Spleen (tissue), 11 donors: ENCODE measurements at regions not wholly inside any gene's neighbourhood (a gene's known extent, or its start where the extent isn't known, plus 50 kb on each side); places are given as distances from the start of the nearest gene placed in this dataset.

Experiments
- DNase-seq: peaks from one replicate; pipeline ENCODE4 v3.0.0-alpha.2; 2020
- H3K27ac ChIP-seq, 8 donors: fragments of 200-600 bp; sonication (generic) in 7 of 8; 1 replicate in 4 of 8; 2 replicates in 4 of 8; pipeline versions ENCODE4 v1.5.0 to v1.8.0; 2016 to 2021; ENCODE audit warnings: inconsistent platforms in 4 of 8, mild to moderate bottlenecking in 4 of 8, moderate library complexity in 1 of 8
- H3K27me3 ChIP-seq, 7 donors: fragments of 200-600 bp; sonication (generic) in 6 of 7; replicated peaks in 1 of 7; 1 replicate in 4 of 7; 2 replicates in 3 of 7; pipeline versions ENCODE4 v1.5.0 to v1.8.0; 2016 to 2021; ENCODE audit warnings: inconsistent platforms in 3 of 7, mild to moderate bottlenecking in 1 of 7
- H3K36me3 ChIP-seq, 6 donors: fragments of 200-600 bp; sonication (generic) in 5 of 6; 1 replicate in 4 of 6; 2 replicates in 2 of 6; pipeline versions ENCODE4 v1.5.0 to v1.8.0; 2016 to 2021; ENCODE audit warnings: inconsistent platforms in 2 of 6
- H3K4me1 ChIP-seq, 6 donors: fragments of 200-600 bp; sonication (generic) in 5 of 6; 1 replicate in 3 of 6; 2 replicates in 3 of 6; pipeline versions ENCODE4 v1.5.0 to v1.8.0; 2016 to 2021; ENCODE audit warnings: inconsistent platforms in 3 of 6
- H3K4me3 ChIP-seq, 8 donors: fragments of 200-600 bp; sonication (generic) in 7 of 8; 1 replicate in 4 of 8; 2 replicates in 4 of 8; pipeline versions ENCODE4 v1.5.0 to v1.8.0; 2016 to 2021; ENCODE audit warnings: inconsistent platforms in 4 of 8, mild to moderate bottlenecking in 4 of 8, moderate library complexity in 2 of 8
- H3K9me3 ChIP-seq, 8 donors: fragments of 200-600 bp; sonication (generic) in 7 of 8; 1 replicate in 4 of 8; 2 replicates in 4 of 8; pipeline versions ENCODE4 v1.5.0 to v1.8.0; 2016 to 2021; ENCODE audit warnings: inconsistent platforms in 4 of 8
- CTCF ChIP-seq, 11 experiments: fragments of 200-600 bp in 7 of 11; fragments of 450-650 bp in 4 of 11; sonication (generic) in 4 of 11; IDR thresholded peaks in 8 of 11; conservative IDR thresholded peaks in 3 of 11; 1 replicate in 7 of 11; 2 replicates in 4 of 11; pipeline versions ENCODE4 v1.4.0 to v1.8.0; 2016 to 2021; ENCODE audit warnings: antibody characterized with exemption in 11 of 11, inconsistent platforms in 4 of 11, mild to moderate bottlenecking in 1 of 11
- POLR2A ChIP-seq, 3 donors: fragments of 450-650 bp; IDR thresholded peaks; one replicate each; pipeline ENCODE4 v1.5.1; 2017; ENCODE audit warnings: antibody characterized with exemption in 3 of 3, mild to moderate bottlenecking in 1 of 3
- POLR2AphosphoS5 ChIP-seq, 3 donors: sonication (generic); formaldehyde crosslinking; IDR thresholded peaks; one replicate each; pipeline ENCODE4 v1.5.1; 2017; ENCODE audit warnings: antibody characterized with exemption in 3 of 3
- WGBS, 5 donors: extraction: QIAGEN DNeasy Blood & Tissue Kit in 3 of 5; methylation state at CpG; one replicate each; pipeline versions ENCODE4 v1.1.5 to v1.1.7; 2013 to 2018; 5-methylcytosine and 5-hydroxymethylcytosine counted together
- intact Hi-C: fragments of 100-400 bp; cut with DNase I; formaldehyde crosslinking; loops from one replicate; pipeline ENCODE4 v1.15.0; 2023; ENCODE audit warnings: low total_unique reads
- donor health status: healthy with polysubstance abuse.
- donor health status: DM: no; HTN: no; CAD: no; lungs with moderate emphysema.
- donor health status: DM: no; HTN: no; CAD: no.
- donor health status: Bipolar disorder and iron deficiency.
- donor health status: healthy.
- donor health status: DM: no; HTN: no; CAD: no.
- donor health status: DM: yes; HTN: yes; CAD: no.

DNA sequence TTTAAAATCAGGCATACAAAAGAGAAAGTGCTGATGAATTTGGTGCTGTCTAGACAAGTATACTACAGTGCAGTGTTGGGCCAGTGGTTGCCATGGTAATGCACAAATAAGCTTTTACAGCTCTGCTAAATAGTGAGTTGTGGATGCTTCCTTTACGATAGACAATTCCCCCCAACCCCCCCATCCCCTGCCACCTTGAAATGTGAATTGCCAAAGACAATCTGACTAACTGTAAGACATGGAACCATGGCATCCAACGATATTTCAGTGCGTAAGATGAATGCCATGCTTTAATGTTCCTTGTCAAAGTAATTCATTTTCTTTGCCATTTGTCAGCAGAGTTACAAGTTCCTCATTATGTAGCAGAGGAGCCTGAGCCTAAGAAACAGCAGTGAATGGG is 91.5 kb upstream of the NREP start:
- H3K4me3 ChIP-seq = no peak overlapping the region
- H3K4me1 ChIP-seq = no peaks in the 10 kb centered on the region
- no peak overlapping the region for H3K27ac ChIP-seq
- no peak for TF ChIP-seq POLR2AphosphoS5 (IDR thresholded peaks at IDR 0.05)
- TF ChIP-seq CTCF (IDR thresholded peaks at IDR 0.05 in 8 of 11, conservative IDR thresholded peaks at IDR 0.05 in 3 of 11) = no peak
- no peak for TF ChIP-seq POLR2A (IDR thresholded peaks at IDR 0.05)
- intact Hi-C loops = no loop called here
- H3K9me3 ChIP-seq = no peaks in the 10 kb centered on the region
- no peak for DNase-seq
- 59 to 65% (median 62%) methylated on average over 3 of the region's 3 CpGs for WGBS, 5 donors
- H3K27me3 ChIP-seq = no peaks in the 10 kb centered on the region
- no peaks in the 10 kb centered on the region for H3K36me3 ChIP-seq

DNA sequence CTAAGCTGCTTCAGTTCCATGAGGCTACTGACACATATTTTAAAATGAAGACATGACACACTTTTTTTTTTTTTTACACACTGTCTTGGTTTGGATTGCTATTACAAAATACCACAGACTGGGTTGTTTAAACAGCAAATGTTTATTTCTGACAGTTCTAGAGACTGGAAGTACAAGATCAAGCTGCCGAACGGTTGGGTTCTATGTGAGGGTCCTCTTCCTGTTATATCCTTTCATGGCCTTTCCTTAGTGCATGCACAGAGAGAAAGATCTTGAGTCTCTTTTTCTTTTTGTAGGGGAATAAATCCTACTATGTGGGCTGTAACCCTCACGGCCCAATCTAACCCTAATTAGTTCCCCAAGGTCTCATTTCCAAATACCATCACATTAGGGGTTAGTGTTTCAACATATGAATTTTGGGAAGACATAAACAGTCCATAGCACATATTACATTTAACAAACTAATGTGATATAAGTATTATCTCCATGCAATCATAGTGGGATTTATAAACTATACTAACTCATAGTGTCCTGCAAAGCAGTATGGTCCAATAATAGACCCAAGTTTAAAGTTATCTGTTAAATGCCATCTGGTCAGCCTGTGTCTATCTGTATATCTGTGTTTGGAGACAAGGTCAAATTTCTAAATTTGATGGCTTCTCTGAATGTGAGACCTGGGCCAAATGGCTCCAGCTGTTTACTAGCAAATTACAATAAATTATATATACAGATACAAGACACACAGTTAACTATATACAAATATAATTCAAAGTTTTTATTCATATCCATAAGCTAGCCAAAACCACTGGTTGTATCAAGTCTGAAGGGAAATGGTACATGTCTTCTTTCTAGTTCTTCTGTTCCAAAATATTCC is 90.3 kb upstream of the NREP start:
- TF ChIP-seq CTCF (IDR thresholded peaks at IDR 0.05 in 8 of 11, conservative IDR thresholded peaks at IDR 0.05 in 3 of 11) (no peak), POLR2AphosphoS5 (IDR thresholded peaks at IDR 0.05) (no peak), POLR2A (IDR thresholded peaks at IDR 0.05) (no peak)
- WGBS, 5 donors = 83 to 87% (median 85%) methylated on average over 3 of the region's 3 CpGs

DNA sequence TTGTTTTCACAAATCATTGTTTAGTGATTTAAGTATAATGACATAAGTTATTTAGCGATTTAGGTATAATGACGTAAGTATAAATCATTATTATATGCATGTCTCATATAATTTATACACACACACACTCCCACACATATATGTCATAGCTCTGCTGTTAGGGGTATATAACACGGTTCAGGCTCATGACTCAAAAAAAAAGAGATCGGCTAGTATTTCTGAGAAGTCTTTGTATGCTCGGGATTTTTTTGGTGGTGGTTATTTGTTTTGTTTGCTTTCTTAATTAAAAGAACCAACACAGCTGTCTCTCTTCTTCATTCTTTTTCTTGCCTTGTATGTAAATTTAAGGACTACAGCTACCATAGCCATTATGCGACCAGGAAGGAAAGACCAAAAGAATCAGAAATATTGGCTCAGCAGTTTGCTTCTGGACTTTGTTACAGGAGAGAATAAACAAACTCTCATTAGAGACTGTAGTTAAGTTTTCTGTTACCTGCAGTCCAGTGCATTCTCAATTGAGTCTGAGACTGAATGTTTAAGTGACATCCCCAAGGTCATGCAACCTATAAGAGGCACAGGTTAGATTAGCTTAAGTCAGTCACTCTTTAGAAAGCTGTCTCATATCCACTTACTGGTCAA is 83.2 kb upstream of the NREP start:
- intact Hi-C loops = no loop called here
- DNase-seq = no peak
- no peak overlapping the region for H3K27ac ChIP-seq
- H3K4me3 ChIP-seq = no peak overlapping the region
- no peak for TF ChIP-seq POLR2AphosphoS5 (IDR thresholded peaks at IDR 0.05)
- no peak for TF ChIP-seq CTCF (IDR thresholded peaks at IDR 0.05 in 8 of 11, conservative IDR thresholded peaks at IDR 0.05 in 3 of 11)
- no peak for TF ChIP-seq POLR2A (IDR thresholded peaks at IDR 0.05)
- peaks cover 0 to 6% (median 0%) of the 10 kb centered on the region in 6 donors for H3K4me1 ChIP-seq
- WGBS, 5 donors = 77 to 87% (median 85%) methylated on average over 6 of the region's 6 CpGs
- no peaks in the 10 kb centered on the region for H3K27me3 ChIP-seq
- H3K36me3 ChIP-seq = no peaks in the 10 kb centered on the region
- no peaks in the 10 kb centered on the region for H3K9me3 ChIP-seq

More for the DNA sequence above, 90.3 kb upstream of the NREP start:
- no peak for DNase-seq
- no peaks in the 10 kb centered on the region for H3K36me3 ChIP-seq
- no peak overlapping the region for H3K4me3 ChIP-seq
- intact Hi-C loops = no loop called here
- no peaks in the 10 kb centered on the region for H3K4me1 ChIP-seq
- no peaks in the 10 kb centered on the region for H3K27me3 ChIP-seq
- H3K9me3 ChIP-seq = no peaks in the 10 kb centered on the region
- no peak overlapping the region for H3K27ac ChIP-seq

- no peak for TF ChIP-seq CTCF (IDR thresholded peaks at IDR 0.05 in 8 of 11, conservative IDR thresholded peaks at IDR 0.05 in 3 of 11)
- no peak for TF ChIP-seq POLR2AphosphoS5 (IDR thresholded peaks at IDR 0.05)
- TF ChIP-seq POLR2A (IDR thresholded peaks at IDR 0.05) = no peak
- Histone ChIP-seq H3K27ac (no peak overlapping the region), H3K4me1 (peaks cover 0 to 13% (median 0%) of the 10 kb centered on the region in 6 donors), H3K4me3 (no peak overlapping the region), H3K27me3 (no peaks in the 10 kb centered on the region), H3K9me3 (no peaks in the 10 kb centered on the region), H3K36me3 (no peaks in the 10 kb centered on the region)
- intact Hi-C loops = no loop called here
- WGBS, 5 donors = 80 to 92% (median 83%) methylated on average over 3 of the region's 3 CpGs
- DNase-seq = no peak
Measured at GRCh38 chr5:111839438-111839837, 82.4 kb upstream of the NREP start.
